ENCODE measurements at regions not wholly inside any gene's neighbourhood (a gene's known extent, or its start where the extent isn't known, plus 50 kb on each side); places are given as distances from the start of the nearest gene placed in this dataset.

DNA sequence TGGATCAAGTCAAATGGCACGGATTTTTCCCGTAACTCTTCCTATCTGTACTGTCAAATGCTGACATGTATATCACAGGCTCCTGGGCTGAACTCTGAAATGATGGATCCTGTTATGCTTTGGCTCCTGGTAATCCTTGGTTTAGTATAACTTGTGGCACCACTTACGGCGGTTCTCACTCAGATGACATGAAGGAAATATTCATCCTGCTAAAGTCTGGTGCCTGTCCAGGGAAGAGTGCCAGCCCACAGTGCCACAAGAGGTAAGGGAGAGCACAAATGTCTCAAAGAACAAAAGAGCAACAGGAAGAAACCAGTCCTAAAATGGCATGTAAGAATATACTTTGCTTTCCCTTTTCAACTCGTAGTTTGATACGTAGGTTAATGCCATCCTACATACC, 93.1 kb upstream of the TAB2 start (continued):
- TF ChIP-seq, protein P1, sequence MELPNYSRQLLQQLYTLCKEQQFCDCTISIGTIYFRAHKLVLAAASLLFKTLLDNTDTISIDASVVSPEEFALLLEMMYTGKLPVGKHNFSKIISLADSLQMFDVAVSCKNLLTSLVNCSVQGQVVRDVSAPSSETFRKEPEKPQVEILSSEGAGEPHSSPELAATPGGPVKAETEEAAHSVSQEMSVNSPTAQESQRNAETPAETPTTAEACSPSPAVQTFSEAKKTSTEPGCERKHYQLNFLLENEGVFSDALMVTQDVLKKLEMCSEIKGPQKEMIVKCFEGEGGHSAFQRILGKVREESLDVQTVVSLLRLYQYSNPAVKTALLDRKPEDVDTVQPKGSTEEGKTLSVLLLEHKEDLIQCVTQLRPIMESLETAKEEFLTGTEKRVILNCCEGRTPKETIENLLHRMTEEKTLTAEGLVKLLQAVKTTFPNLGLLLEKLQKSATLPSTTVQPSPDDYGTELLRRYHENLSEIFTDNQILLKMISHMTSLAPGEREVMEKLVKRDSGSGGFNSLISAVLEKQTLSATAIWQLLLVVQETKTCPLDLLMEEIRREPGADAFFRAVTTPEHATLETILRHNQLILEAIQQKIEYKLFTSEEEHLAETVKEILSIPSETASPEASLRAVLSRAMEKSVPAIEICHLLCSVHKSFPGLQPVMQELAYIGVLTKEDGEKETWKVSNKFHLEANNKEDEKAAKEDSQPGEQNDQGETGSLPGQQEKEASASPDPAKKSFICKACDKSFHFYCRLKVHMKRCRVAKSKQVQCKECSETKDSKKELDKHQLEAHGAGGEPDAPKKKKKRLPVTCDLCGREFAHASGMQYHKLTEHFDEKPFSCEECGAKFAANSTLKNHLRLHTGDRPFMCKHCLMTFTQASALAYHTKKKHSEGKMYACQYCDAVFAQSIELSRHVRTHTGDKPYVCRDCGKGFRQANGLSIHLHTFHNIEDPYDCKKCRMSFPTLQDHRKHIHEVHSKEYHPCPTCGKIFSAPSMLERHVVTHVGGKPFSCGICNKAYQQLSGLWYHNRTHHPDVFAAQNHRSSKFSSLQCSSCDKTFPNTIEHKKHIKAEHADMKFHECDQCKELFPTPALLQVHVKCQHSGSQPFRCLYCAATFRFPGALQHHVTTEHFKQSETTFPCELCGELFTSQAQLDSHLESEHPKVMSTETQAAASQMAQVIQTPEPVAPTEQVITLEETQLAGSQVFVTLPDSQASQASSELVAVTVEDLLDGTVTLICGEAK (IDR thresholded peaks at IDR 0.05): no peak
- TF ChIP-seq, protein P1 (CRISPR knock-in tag; IDR thresholded peaks at IDR 0.05): no peak
- TF ChIP-seq, protein P2, sequence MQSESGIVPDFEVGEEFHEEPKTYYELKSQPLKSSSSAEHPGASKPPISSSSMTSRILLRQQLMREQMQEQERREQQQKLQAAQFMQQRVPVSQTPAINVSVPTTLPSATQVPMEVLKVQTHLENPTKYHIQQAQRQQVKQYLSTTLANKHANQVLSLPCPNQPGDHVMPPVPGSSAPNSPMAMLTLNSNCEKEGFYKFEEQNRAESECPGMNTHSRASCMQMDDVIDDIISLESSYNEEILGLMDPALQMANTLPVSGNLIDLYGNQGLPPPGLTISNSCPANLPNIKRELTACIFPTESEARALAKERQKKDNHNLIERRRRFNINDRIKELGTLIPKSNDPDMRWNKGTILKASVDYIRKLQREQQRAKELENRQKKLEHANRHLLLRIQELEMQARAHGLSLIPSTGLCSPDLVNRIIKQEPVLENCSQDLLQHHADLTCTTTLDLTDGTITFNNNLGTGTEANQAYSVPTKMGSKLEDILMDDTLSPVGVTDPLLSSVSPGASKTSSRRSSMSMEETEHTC (IDR thresholded peaks at IDR 0.05): no peak
- TF ChIP-seq STAG1 (CRISPR knock-in tag; IDR thresholded peaks at IDR 0.05; ENCODE audit: borderline replicate concordance) (no peak), TCF7L2 (IDR thresholded peaks at IDR 0.05; ENCODE audit: low read depth, low read length) (no peak), JUNB (CRISPR knock-in tag; conservative IDR thresholded peaks at IDR 0.05) (no peak)
